ENCODE measurements at regions not wholly inside any gene's neighbourhood (a gene's known extent, or its start where the extent isn't known, plus 50 kb on each side); places are given as distances from the start of the nearest gene placed in this dataset.

DNA sequence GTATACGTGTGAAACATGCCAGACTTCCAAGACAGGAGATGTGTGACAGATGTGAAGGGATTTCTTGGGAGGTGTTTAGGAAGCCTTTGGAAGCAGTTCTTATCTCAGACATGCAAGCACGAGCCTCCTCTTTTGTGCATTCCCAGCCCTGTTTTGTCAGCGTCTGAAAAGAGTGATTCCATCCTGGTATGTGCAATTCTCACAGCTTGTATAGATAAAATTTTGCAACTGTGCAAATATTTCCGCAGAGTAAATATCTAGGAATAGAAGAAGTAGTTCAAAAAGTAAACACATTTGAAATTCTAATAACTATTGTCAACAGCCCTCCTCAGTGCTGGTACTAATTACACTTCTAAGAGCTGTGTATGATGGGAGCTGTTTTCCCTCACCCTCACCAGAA is 72.3 kb upstream of the C1QTNF9B start:
- TF ChIP-seq, protein P1, sequence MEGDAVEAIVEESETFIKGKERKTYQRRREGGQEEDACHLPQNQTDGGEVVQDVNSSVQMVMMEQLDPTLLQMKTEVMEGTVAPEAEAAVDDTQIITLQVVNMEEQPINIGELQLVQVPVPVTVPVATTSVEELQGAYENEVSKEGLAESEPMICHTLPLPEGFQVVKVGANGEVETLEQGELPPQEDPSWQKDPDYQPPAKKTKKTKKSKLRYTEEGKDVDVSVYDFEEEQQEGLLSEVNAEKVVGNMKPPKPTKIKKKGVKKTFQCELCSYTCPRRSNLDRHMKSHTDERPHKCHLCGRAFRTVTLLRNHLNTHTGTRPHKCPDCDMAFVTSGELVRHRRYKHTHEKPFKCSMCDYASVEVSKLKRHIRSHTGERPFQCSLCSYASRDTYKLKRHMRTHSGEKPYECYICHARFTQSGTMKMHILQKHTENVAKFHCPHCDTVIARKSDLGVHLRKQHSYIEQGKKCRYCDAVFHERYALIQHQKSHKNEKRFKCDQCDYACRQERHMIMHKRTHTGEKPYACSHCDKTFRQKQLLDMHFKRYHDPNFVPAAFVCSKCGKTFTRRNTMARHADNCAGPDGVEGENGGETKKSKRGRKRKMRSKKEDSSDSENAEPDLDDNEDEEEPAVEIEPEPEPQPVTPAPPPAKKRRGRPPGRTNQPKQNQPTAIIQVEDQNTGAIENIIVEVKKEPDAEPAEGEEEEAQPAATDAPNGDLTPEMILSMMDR (IDR thresholded peaks at IDR 0.05) = no peak
- no peak for TF ChIP-seq POLR2AphosphoS5 (IDR thresholded peaks at IDR 0.05; ENCODE audit: insufficient read depth in 1 of 2, low read depth in 1 of 2)
- TF ChIP-seq POLR2A (IDR thresholded peaks at IDR 0.05) = no peak
